ENCODE measurements at regions not wholly inside any gene's neighbourhood (a gene's known extent, or its start where the extent isn't known, plus 50 kb on each side); places are given as distances from the start of the nearest gene placed in this dataset.
"Not testable (repeated sequence)": the region's sequence is repeated elsewhere in the genome, so short reads cannot be mapped to it uniquely, and the experiment has no call there.

GRCh38 chr2:14778015-14778414, 145.5 kb downstream of the LRATD1 start:
- Histone ChIP-seq H3K27me3 (ENCODE audit: low read depth) (no peaks in the 10 kb centered on the region), H3K4me3 (no peak overlapping the region), H3K9me3 (peaks cover 7% of the 10 kb centered on the region), H3K4me1 (no peaks in the 10 kb centered on the region), H3K27ac (no peak overlapping the region), H3K36me3 (no peaks in the 10 kb centered on the region)
- no peak for TF ChIP-seq CTCF (IDR thresholded peaks at IDR 0.05)
- intact Hi-C loops (cut with DNase I): no loop called here
- DNase-seq: no peak
- ATAC-seq: no peak

GRCh38 chr2:14779252-14779651, 146.7 kb downstream of the LRATD1 start:
- intact Hi-C loops (cut with DNase I): no loop called here
- Histone ChIP-seq H3K4me1 (no peaks in the 10 kb centered on the region), H3K27me3 (ENCODE audit: low read depth) (no peaks in the 10 kb centered on the region), H3K4me3 (no peak overlapping the region), H3K9me3 (peaks cover 7% of the 10 kb centered on the region), H3K36me3 (no peaks in the 10 kb centered on the region), H3K27ac (no peak overlapping the region)
- no peak for TF ChIP-seq CTCF (IDR thresholded peaks at IDR 0.05)
- no peak for DNase-seq
- ATAC-seq: no peak

- DNase-seq (no peak), ATAC-seq (no peak)
- Histone ChIP-seq H3K4me3 (no peak overlapping the region), H3K36me3 (no peaks in the 10 kb centered on the region), H3K27me3 (ENCODE audit: low read depth) (no peaks in the 10 kb centered on the region), H3K9me3 (peaks cover 7% of the 10 kb centered on the region), H3K27ac (no peak overlapping the region), H3K4me1 (no peaks in the 10 kb centered on the region)
- TF ChIP-seq CTCF (IDR thresholded peaks at IDR 0.05): no peak
- intact Hi-C loops (cut with DNase I): no loop called here
These were observed 148.6 kb downstream of the LRATD1 start for GRCh38 chr2:14781142-14781541.

GRCh38 chr2:14788814-14789213, 156.3 kb downstream of the LRATD1 start:
- H3K4me1 ChIP-seq; ATAC-seq; DNase-seq; H3K27ac ChIP-seq; H3K27me3 ChIP-seq (ENCODE audit: low read depth); H3K4me3 ChIP-seq; H3K9me3 ChIP-seq; H3K36me3 ChIP-seq; intact Hi-C loops (cut with DNase I): not testable (repeated sequence)

GRCh38 chr2:14790041-14790640, 157.6 kb downstream of the LRATD1 start:
- Histone ChIP-seq H3K27ac (no peak overlapping the region), H3K36me3 (no peaks in the 10 kb centered on the region), H3K27me3 (ENCODE audit: low read depth) (no peaks in the 10 kb centered on the region), H3K4me1 (no peaks in the 10 kb centered on the region), H3K4me3 (no peak overlapping the region), H3K9me3 (no peaks in the 10 kb centered on the region)
- DNase-seq: no peak
- no peak for ATAC-seq
- no peak for TF ChIP-seq CTCF (IDR thresholded peaks at IDR 0.05)
- intact Hi-C loops (cut with DNase I): no loop called here

GRCh38 chr2:14803994-14804393, 171.5 kb downstream of the LRATD1 start:
- DNase-seq: no peak
- intact Hi-C loops (cut with DNase I): no loop called here
- H3K9me3 ChIP-seq: no peaks in the 10 kb centered on the region
- H3K4me3 ChIP-seq: no peak overlapping the region
- no peak for TF ChIP-seq CTCF (IDR thresholded peaks at IDR 0.05)
- H3K27ac ChIP-seq: no peak overlapping the region
- ATAC-seq: no peak
- H3K4me1 ChIP-seq: no peaks in the 10 kb centered on the region
- no peaks in the 10 kb centered on the region for H3K27me3 ChIP-seq (ENCODE audit: low read depth)
- no peaks in the 10 kb centered on the region for H3K36me3 ChIP-seq

Measured in lower lobe of right lung (tissue), 2 donors.